ENCODE measurements at regions not wholly inside any gene's neighbourhood (a gene's known extent, or its start where the extent isn't known, plus 50 kb on each side); places are given as distances from the start of the nearest gene placed in this dataset.

DNA sequence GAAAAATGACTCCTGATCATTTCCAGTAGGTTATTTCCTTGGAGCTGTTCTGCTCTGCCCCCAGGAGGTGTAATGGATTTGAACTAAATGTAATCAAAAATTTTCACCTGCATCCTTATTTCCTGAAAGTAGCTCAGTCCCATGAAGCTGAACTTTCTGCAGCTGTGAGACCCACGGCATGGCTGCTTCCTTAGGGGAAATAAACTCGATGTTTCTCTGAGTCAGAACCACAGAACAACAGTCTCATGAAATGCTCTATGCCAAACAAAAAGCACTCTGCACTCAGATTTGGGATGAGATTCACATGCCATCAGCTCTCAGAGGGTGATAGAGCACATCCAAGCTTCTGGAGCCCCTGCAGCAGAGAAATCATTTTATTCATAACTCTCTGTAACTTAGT is 224.1 kb upstream of the PLEKHG7 start:
- H3K4me1 ChIP-seq, result no peaks in the 10 kb centered on the region
- TF ChIP-seq, protein P1, sequence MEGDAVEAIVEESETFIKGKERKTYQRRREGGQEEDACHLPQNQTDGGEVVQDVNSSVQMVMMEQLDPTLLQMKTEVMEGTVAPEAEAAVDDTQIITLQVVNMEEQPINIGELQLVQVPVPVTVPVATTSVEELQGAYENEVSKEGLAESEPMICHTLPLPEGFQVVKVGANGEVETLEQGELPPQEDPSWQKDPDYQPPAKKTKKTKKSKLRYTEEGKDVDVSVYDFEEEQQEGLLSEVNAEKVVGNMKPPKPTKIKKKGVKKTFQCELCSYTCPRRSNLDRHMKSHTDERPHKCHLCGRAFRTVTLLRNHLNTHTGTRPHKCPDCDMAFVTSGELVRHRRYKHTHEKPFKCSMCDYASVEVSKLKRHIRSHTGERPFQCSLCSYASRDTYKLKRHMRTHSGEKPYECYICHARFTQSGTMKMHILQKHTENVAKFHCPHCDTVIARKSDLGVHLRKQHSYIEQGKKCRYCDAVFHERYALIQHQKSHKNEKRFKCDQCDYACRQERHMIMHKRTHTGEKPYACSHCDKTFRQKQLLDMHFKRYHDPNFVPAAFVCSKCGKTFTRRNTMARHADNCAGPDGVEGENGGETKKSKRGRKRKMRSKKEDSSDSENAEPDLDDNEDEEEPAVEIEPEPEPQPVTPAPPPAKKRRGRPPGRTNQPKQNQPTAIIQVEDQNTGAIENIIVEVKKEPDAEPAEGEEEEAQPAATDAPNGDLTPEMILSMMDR (IDR thresholded peaks at IDR 0.05), result no peak
- no peak overlapping the region for H3K4me3 ChIP-seq
- intact Hi-C loops (cut with DNase I), result no loop called here
- H3K36me3 ChIP-seq, result no peaks in the 10 kb centered on the region
- H3K27ac ChIP-seq, result no peak overlapping the region
- no peaks in the 10 kb centered on the region for H3K27me3 ChIP-seq (ENCODE audit: low read depth)
- H3K9me3 ChIP-seq, result no peaks in the 10 kb centered on the region
- ATAC-seq (no peak), DNase-seq (no peak)

DNA sequence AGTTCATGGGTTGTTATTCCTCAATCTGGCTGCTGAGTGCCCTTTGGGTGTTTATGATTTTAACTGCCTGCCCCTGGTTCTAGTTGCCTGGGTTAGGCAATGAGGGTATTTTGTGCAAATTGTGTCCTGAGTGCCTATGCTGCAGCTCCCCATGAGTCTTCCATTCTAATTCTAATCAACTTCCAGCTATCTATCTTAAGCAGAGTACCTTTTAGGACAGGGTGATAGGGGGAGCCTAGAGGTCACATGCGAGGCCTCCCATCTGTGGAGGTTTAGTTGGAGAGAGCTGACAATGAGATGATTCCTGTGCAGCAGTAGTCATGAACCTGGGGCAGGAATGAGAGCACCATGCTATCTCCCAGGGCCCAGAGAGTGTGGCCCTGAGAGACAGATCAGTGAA is 225.9 kb upstream of the PLEKHG7 start:
- TF ChIP-seq, protein P1 (IDR thresholded peaks at IDR 0.05), result no peak
- no peak for DNase-seq
- no peak for ATAC-seq
- Histone ChIP-seq H3K4me3 (no peak overlapping the region), H3K27ac (no peak overlapping the region), H3K27me3 (ENCODE audit: low read depth) (no peaks in the 10 kb centered on the region), H3K4me1 (no peaks in the 10 kb centered on the region), H3K36me3 (no peaks in the 10 kb centered on the region), H3K9me3 (no peaks in the 10 kb centered on the region)
- intact Hi-C loops (cut with DNase I), result no loop called here

DNA sequence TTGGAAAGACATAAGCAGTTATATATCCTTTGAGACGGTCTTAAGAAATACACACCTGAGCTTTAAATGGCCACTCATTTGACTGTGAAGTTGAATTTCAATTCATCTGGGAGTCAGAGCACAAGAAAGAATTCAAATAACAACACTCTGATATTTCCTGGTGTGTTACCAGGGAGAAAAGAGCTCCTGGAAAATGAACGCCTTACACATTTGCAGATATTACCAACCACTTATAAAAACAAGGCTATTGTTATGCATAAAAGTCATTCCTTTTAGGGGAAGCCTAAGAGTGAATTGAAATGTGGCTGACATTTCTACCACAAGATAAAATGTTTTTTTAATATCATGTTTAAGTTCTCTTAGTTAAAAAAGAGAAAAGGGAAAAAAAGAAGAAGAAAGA is 229.2 kb upstream of the PLEKHG7 start:
- no peak overlapping the region for H3K27ac ChIP-seq
- intact Hi-C loops (cut with DNase I), result no loop called here
- H3K4me1 ChIP-seq, result no peaks in the 10 kb centered on the region
- ATAC-seq, result no peak
- no peaks in the 10 kb centered on the region for H3K27me3 ChIP-seq (ENCODE audit: low read depth)
- H3K36me3 ChIP-seq, result no peaks in the 10 kb centered on the region
- TF ChIP-seq, protein P1 (IDR thresholded peaks at IDR 0.05), result no peak
- H3K4me3 ChIP-seq, result no peak overlapping the region
- no peaks in the 10 kb centered on the region for H3K9me3 ChIP-seq
- no peak for DNase-seq

DNA sequence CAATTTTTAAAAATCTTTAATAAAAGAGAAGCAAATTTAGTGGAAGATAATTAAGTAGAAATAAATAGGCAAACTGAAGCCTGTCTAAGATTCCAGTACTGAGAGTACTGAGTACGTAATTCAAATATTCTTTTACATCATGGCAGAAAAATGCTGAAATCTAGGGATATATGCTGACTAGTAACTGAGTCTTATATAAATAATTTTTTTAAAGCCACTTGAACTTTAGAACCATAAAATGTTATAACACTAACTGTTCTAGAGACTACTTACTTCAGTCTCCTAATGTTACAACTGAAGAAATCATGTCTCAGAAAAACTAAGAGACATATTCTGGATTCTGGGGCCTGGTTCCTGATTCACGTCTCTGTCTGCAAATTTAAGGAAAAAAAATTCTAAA is 230.6 kb upstream of the PLEKHG7 start:
- TF ChIP-seq, protein P1 (IDR thresholded peaks at IDR 0.05), result no peak
- intact Hi-C loops (cut with DNase I), result no loop called here
- Histone ChIP-seq H3K27ac (no peak overlapping the region), H3K36me3 (no peaks in the 10 kb centered on the region), H3K4me3 (no peak overlapping the region), H3K9me3 (no peaks in the 10 kb centered on the region), H3K4me1 (no peaks in the 10 kb centered on the region), H3K27me3 (ENCODE audit: low read depth) (no peaks in the 10 kb centered on the region)
- ATAC-seq (no peak), DNase-seq (no peak)

DNA sequence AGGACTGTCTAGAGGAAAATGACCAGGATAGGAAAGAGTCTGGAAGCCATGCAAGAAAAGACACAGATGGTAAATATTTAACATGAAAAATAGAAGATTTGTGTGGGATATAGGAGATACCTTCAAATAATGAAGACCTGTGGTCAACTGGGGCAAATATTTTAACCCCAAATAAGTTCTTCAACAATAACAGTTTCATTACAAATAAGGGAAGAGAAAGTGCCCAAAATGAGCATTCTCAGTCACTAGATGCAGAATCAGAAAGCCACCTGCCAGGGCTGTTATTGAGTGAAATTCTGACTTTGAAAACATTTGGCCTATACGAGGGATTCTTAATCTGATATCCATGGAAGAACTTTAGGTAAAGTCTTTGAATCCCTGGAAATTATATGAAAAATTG is 231.2 kb upstream of the PLEKHG7 start:
- no peaks in the 10 kb centered on the region for H3K4me1 ChIP-seq
- ATAC-seq, result no peak
- H3K9me3 ChIP-seq, result no peaks in the 10 kb centered on the region
- DNase-seq, result no peak
- TF ChIP-seq, protein P1 (IDR thresholded peaks at IDR 0.05), result no peak
- H3K36me3 ChIP-seq, result no peaks in the 10 kb centered on the region
- intact Hi-C loops (cut with DNase I), result no loop called here
- no peak overlapping the region for H3K4me3 ChIP-seq
- no peak overlapping the region for H3K27ac ChIP-seq
- no peaks in the 10 kb centered on the region for H3K27me3 ChIP-seq (ENCODE audit: low read depth)

DNA sequence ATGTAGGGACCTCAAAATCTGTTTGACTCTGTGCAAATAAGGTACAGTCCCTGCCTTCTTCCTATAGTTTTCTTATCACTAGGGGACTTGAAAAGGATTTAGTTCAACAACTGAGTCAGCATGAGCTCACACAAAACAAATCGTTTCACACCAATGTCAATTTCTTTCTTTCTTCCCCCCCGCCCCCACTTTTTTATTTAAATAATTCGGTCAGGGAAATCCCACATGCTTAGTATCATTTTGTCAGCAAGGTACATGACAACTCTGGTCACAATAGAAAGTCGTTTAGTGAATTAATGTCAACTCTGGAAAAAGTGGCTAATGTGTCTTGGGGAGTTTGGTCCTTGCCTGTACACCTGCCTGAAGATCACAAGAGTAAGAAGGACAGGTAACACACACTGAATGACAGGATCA is 232.2 kb upstream of the PLEKHG7 start:
- no peaks in the 10 kb centered on the region for H3K36me3 ChIP-seq
- H3K4me1 ChIP-seq, result no peaks in the 10 kb centered on the region
- no peak for ATAC-seq
- H3K9me3 ChIP-seq, result no peaks in the 10 kb centered on the region
- TF ChIP-seq, protein P1 (IDR thresholded peaks at IDR 0.05), result no peak
- H3K4me3 ChIP-seq, result no peak overlapping the region
- H3K27ac ChIP-seq, result no peak overlapping the region
- no peak for DNase-seq
- intact Hi-C loops (cut with DNase I), result no loop called here
- no peaks in the 10 kb centered on the region for H3K27me3 ChIP-seq (ENCODE audit: low read depth)

Measured in lower lobe of right lung (tissue), 2 donors.